ENCODE measurements at regions not wholly inside any gene's neighbourhood (a gene's known extent, or its start where the extent isn't known, plus 50 kb on each side); places are given as distances from the start of the nearest gene placed in this dataset.
"Not testable (repeated sequence)": the region's sequence is repeated elsewhere in the genome, so short reads cannot be mapped to it uniquely, and the experiment has no call there.

DNA sequence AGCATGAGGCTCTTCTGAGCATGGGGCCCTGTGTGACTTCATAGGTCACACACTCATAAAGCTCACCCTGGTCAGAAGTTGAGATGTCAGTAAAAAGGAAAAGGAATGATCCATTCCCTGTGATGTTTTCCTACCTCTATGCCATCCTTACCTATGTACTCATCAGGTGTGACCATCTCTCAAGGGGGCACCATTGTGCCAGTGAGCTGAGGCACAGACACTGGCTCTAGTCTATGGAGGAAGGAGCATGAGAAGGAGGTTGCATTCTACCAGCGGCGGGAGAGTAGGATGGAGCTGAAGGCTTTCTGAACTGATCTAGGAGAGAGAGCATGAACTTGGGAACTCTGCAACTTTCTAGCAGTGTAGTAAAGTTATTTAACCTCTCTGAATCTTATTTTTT is 65.8 kb upstream of the RGL1 start:
- Histone ChIP-seq H3K27ac (ENCODE audit: control insufficient read depth, insufficient read depth, low read length) (no peak overlapping the region), H3K9me3 (ENCODE audit: control insufficient read depth, low read depth, low read length) (no peaks in the 10 kb centered on the region), H3K27me3 (ENCODE audit: control insufficient read depth, extremely low read depth, insufficient read depth, low read length) (no peaks in the 10 kb centered on the region), H3K4me3 (ENCODE audit: control insufficient read depth in 2 of 3, extremely low read depth in 1 of 3, insufficient read depth in 2 of 3, low read depth in 1 of 3, low read length in 3 of 3) (no peak overlapping the region), H3K36me3 (ENCODE audit: control insufficient read depth in 2 of 2, extremely low read depth in 1 of 2, insufficient read depth in 2 of 2, low read length in 2 of 2) (no peaks in the 10 kb centered on the region), H4K20me1 (ENCODE audit: control insufficient read depth, extremely low read depth, insufficient read depth, low read length) (no peaks in the 10 kb centered on the region), H3K9ac (ENCODE audit: control insufficient read depth, extremely low read depth, insufficient read depth, low read length) (no peak overlapping the region), H3K79me2 (ENCODE audit: control insufficient read depth, insufficient read depth, low read length) (no peaks in the 10 kb centered on the region), H3K9me1 (ENCODE audit: control insufficient read depth, extremely low read depth, insufficient read depth, low read length) (no peaks in the 10 kb centered on the region), H2AFZ (ENCODE audit: control insufficient read depth, low read length) (no peak overlapping the region), H3K4me2 (ENCODE audit: control insufficient read depth, extremely low read depth, insufficient read depth, low read depth, low read length) (no peak overlapping the region), H3K4me1 (ENCODE audit: control insufficient read depth, extremely low read depth, insufficient read depth, low read length) (no peaks in the 10 kb centered on the region)
- DNase-seq (ENCODE audit: low read depth, low spot score) (no peak), FAIRE-seq (no peak)
- TF ChIP-seq EZH2 (IDR thresholded peaks at IDR 0.05; ENCODE audit: low read length), result no peak
- TF ChIP-seq, protein P1, sequence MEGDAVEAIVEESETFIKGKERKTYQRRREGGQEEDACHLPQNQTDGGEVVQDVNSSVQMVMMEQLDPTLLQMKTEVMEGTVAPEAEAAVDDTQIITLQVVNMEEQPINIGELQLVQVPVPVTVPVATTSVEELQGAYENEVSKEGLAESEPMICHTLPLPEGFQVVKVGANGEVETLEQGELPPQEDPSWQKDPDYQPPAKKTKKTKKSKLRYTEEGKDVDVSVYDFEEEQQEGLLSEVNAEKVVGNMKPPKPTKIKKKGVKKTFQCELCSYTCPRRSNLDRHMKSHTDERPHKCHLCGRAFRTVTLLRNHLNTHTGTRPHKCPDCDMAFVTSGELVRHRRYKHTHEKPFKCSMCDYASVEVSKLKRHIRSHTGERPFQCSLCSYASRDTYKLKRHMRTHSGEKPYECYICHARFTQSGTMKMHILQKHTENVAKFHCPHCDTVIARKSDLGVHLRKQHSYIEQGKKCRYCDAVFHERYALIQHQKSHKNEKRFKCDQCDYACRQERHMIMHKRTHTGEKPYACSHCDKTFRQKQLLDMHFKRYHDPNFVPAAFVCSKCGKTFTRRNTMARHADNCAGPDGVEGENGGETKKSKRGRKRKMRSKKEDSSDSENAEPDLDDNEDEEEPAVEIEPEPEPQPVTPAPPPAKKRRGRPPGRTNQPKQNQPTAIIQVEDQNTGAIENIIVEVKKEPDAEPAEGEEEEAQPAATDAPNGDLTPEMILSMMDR (optimal IDR thresholded peaks at IDR 0.05 in 1 of 3, IDR thresholded peaks at IDR 0.05 in 1 of 3, conservative IDR thresholded peaks at IDR 0.05 in 1 of 3; ENCODE audit: extremely low read depth in 1 of 3, insufficient read depth in 2 of 3, low read length in 3 of 3), result peak in 1 of 3 experiments; percentile 63
- dilution Hi-C loops (cut with MboI; ENCODE audit: extremely low pct_ligation_motif_present, low sequenced_read_pairs), result no loop called here

DNA sequence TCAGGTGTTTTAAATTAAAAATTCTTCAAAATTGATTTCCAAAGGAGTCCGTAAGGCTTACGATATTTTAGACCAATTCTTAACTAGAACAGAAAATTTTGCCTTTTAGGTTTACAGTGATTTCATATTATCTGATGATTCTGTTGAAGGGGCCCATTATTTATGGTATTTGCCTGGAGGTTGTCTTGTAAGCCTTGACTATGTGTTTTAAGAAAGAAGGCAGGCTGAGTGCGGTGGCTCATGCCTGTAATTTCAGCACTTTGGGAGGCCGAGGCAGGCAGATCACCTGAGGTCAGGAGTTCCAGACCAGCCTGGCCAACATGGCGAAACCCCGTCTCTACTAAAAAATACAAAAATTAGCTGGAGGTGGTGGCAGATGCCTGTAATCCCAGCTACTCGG is 67.0 kb upstream of the RGL1 start:
- FAIRE-seq; H3K9me3 ChIP-seq (ENCODE audit: control insufficient read depth, low read depth, low read length); H2AFZ ChIP-seq (ENCODE audit: control insufficient read depth, low read length); H3K27me3 ChIP-seq (ENCODE audit: control insufficient read depth, extremely low read depth, insufficient read depth, low read length); H3K79me2 ChIP-seq (ENCODE audit: control insufficient read depth, insufficient read depth, low read length); H3K4me2 ChIP-seq (ENCODE audit: control insufficient read depth, extremely low read depth, insufficient read depth, low read depth, low read length); H3K9me1 ChIP-seq (ENCODE audit: control insufficient read depth, extremely low read depth, insufficient read depth, low read length); dilution Hi-C loops (cut with MboI; ENCODE audit: extremely low pct_ligation_motif_present, low sequenced_read_pairs); H4K20me1 ChIP-seq (ENCODE audit: control insufficient read depth, extremely low read depth, insufficient read depth, low read length); H3K4me3 ChIP-seq (ENCODE audit: control insufficient read depth in 2 of 3, extremely low read depth in 1 of 3, insufficient read depth in 2 of 3, low read depth in 1 of 3, low read length in 3 of 3); H3K27ac ChIP-seq (ENCODE audit: control insufficient read depth, insufficient read depth, low read length); H3K9ac ChIP-seq (ENCODE audit: control insufficient read depth, extremely low read depth, insufficient read depth, low read length); H3K4me1 ChIP-seq (ENCODE audit: control insufficient read depth, extremely low read depth, insufficient read depth, low read length); DNase-seq (ENCODE audit: low read depth, low spot score); H3K36me3 ChIP-seq (ENCODE audit: control insufficient read depth in 2 of 2, extremely low read depth in 1 of 2, insufficient read depth in 2 of 2, low read length in 2 of 2): not testable (repeated sequence)

DNA sequence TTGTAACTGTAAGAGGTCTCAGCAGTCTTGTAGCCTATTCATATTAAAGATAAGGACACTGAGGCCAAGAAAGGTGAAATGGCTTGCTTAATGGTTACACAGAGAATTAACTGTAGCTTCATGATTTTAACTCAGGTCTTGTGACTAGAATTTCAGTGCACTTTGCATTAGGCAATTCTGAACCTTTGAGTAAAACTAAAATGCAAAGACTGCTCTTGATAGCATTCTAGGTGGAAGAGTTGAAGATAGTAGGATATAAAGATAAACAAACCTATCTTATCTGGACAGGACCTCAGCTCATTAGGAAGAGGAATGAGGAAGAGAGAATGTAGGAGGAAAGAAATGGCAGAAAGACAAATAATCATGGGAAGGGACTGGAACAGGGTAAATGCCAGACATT is 68.6 kb upstream of the RGL1 start:
- DNase-seq (ENCODE audit: low read depth, low spot score) (no peak), FAIRE-seq (no peak)
- H3K9me1 ChIP-seq (ENCODE audit: control insufficient read depth, extremely low read depth, insufficient read depth, low read length), result no peaks in the 10 kb centered on the region
- H3K27ac ChIP-seq (ENCODE audit: control insufficient read depth, insufficient read depth, low read length), result no peak overlapping the region
- no peaks in the 10 kb centered on the region for H3K27me3 ChIP-seq (ENCODE audit: control insufficient read depth, extremely low read depth, insufficient read depth, low read length)
- no peaks in the 10 kb centered on the region for H4K20me1 ChIP-seq (ENCODE audit: control insufficient read depth, extremely low read depth, insufficient read depth, low read length)
- no peak overlapping the region for H3K4me2 ChIP-seq (ENCODE audit: control insufficient read depth, extremely low read depth, insufficient read depth, low read depth, low read length)
- no peaks in the 10 kb centered on the region for H3K36me3 ChIP-seq (ENCODE audit: control insufficient read depth in 2 of 2, extremely low read depth in 1 of 2, insufficient read depth in 2 of 2, low read length in 2 of 2)
- H3K4me3 ChIP-seq (ENCODE audit: control insufficient read depth in 2 of 3, extremely low read depth in 1 of 3, insufficient read depth in 2 of 3, low read depth in 1 of 3, low read length in 3 of 3), result no peak overlapping the region
- no peak overlapping the region for H3K9ac ChIP-seq (ENCODE audit: control insufficient read depth, extremely low read depth, insufficient read depth, low read length)
- H3K79me2 ChIP-seq (ENCODE audit: control insufficient read depth, insufficient read depth, low read length), result no peaks in the 10 kb centered on the region
- no peaks in the 10 kb centered on the region for H3K9me3 ChIP-seq (ENCODE audit: control insufficient read depth, low read depth, low read length)
- dilution Hi-C loops (cut with MboI; ENCODE audit: extremely low pct_ligation_motif_present, low sequenced_read_pairs), result no loop called here
- TF ChIP-seq EZH2 (IDR thresholded peaks at IDR 0.05; ENCODE audit: low read length), result no peak
- TF ChIP-seq, protein P1 (optimal IDR thresholded peaks at IDR 0.05 in 1 of 3, IDR thresholded peaks at IDR 0.05 in 1 of 3, conservative IDR thresholded peaks at IDR 0.05 in 1 of 3; ENCODE audit: extremely low read depth in 1 of 3, insufficient read depth in 2 of 3, low read length in 3 of 3), result no peak
- no peaks in the 10 kb centered on the region for H3K4me1 ChIP-seq (ENCODE audit: control insufficient read depth, extremely low read depth, insufficient read depth, low read length)
- no peak overlapping the region for H2AFZ ChIP-seq (ENCODE audit: control insufficient read depth, low read length)

All from keratinocyte (primary cell).